ENCODE measurements at regions not wholly inside any gene's neighbourhood (a gene's known extent, or its start where the extent isn't known, plus 50 kb on each side); places are given as distances from the start of the nearest gene placed in this dataset.
A peak's percentile ranks its signal among the peaks of the same experiment; 100 is the strongest.

DNA sequence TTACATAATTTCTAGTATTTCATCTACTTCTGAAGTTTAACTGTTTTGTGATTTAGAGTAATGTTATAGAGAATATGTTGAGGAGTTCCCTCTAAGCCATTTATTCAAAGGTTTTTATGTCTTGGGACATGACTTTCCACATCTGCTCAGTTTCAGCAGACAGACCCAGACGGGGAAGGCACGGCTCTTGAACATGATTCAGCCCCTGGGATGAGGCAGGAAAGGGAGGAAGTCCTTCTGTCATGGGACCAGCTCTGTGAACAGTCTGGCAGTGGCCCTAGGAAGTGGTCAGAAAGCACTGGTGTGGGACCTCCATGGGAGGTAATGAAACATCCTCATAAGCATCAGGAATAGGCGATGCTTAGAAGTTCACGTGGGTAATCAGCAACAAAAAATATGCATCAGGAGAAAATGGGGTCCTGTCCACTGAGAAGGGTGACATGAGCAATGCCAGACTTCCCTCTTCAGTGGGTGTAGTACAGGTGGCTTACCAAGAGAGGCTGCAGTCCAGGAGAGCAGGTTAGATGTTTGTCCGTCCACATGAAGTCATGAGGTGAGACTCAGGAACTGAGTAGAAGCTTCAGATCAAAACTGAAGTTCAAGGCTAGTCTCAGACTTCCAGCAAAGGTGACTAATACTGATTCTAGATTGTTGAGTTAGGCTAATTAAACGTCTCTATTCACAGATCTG lies 248.5 kb downstream of the IPO8 start:
- Histone ChIP-seq H3K4me2 (ENCODE audit: low read depth, low read length) (no peak overlapping the region), H2AK5ac (ENCODE audit: low read depth, low read length) (no peak overlapping the region), H3K9me3 (ENCODE audit: control insufficient read depth, insufficient read depth, low read length) (peaks cover 2% of the 10 kb centered on the region; the same call in 1 of the 2 replicates), H3K23ac (ENCODE audit: low read depth, low read length) (no peak overlapping the region), H3K56ac (ENCODE audit: extremely low read depth, insufficient read depth, low read length) (no peak overlapping the region), H3K27ac (ENCODE audit: insufficient read depth, low read length) (no peak overlapping the region), H3K4ac (ENCODE audit: low read depth, low read length) (no peak overlapping the region), H3K4me3 (ENCODE audit: insufficient read depth, low read depth, low read length) (no peak overlapping the region), H2AK9ac (replicated peaks; ENCODE audit: low read depth, low read length, poor library complexity) (peak overlapping the region; percentile 28), H2BK5ac (ENCODE audit: low read depth, low read length, poor library complexity, severe bottlenecking) (no peak overlapping the region), H4K8ac (ENCODE audit: low read depth in 2 of 2, low read length in 2 of 2) (no peak overlapping the region), H2AFZ (replicated peaks; ENCODE audit: low read length, poor library complexity) (no peak overlapping the region), H3K9me1 (ENCODE audit: insufficient read depth, low read length) (no peaks in the 10 kb centered on the region), H4K5ac (ENCODE audit: low read depth, low read length) (no peak overlapping the region), H2BK15ac (ENCODE audit: low read depth, low read length) (no peak overlapping the region), H4K20me1 (ENCODE audit: insufficient read depth, low read length) (no peaks in the 10 kb centered on the region), H3K18ac (ENCODE audit: low read depth, low read length) (no peak overlapping the region), H3K36me3 (ENCODE audit: control insufficient read depth, insufficient read depth, low read length) (no peaks in the 10 kb centered on the region), H3K4me1 (ENCODE audit: control insufficient read depth, insufficient read depth, low read length) (no peaks in the 10 kb centered on the region), H3K9ac (ENCODE audit: low read depth, low read length) (no peak overlapping the region), H3K27me3 (ENCODE audit: control insufficient read depth, insufficient read depth, low read length) (no peaks in the 10 kb centered on the region), H2BK20ac (ENCODE audit: low read depth, low read length) (no peak overlapping the region), H3K79me1 (ENCODE audit: low read depth in 1 of 2, low read length in 2 of 2) (no peaks in the 10 kb centered on the region), H3K14ac (replicated peaks; ENCODE audit: low read depth, low read length) (no peak overlapping the region), H4K91ac (ENCODE audit: insufficient read depth, low read depth, low read length) (no peak overlapping the region), H2BK120ac (ENCODE audit: low read depth, low read length) (no peak overlapping the region)
- dilution Hi-C loops (cut with HindIII; ENCODE audit: low sequenced_read_pairs, unreplicated experiment) (no loop called here), intact Hi-C loops (cut with micrococcal nuclease) (loop anchor here (10.0 kb wide), 1 partner anchor 932 kb away; no protein-coding TSS in a partner anchor), in situ Hi-C loops (cut with MboI; ENCODE audit: low sequenced_read_pairs) (no loop called here)
- POLR2A ChIA-PET (ENCODE audit: unreplicated experiment) = no interaction called here
- ATAC-seq (ENCODE audit: low read depth) (no peak), DNase-seq (no peak)
- BruUV-seq (replicated peaks) = no TSS peak
- TF ChIP-seq MAFK (IDR thresholded peaks at IDR 0.05; ENCODE audit: low read depth, low read length) (no peak), CEBPB (IDR thresholded peaks at IDR 0.05; ENCODE audit: low read depth, low read length) (no peak), MAZ (IDR thresholded peaks at IDR 0.05; ENCODE audit: borderline replicate concordance, low read depth, low read length) (no peak), RAD21 (IDR thresholded peaks at IDR 0.05; ENCODE audit: low read length) (no peak), MXI1 (IDR thresholded peaks at IDR 0.05; ENCODE audit: borderline replicate concordance, low read depth, low read length) (no peak), RCOR1 (IDR thresholded peaks at IDR 0.05; ENCODE audit: insufficient replicate concordance, low read length) (no peak), NFE2L2 (IDR thresholded peaks at IDR 0.05; ENCODE audit: low read depth, low read length) (no peak)
- TF ChIP-seq, protein P1, sequence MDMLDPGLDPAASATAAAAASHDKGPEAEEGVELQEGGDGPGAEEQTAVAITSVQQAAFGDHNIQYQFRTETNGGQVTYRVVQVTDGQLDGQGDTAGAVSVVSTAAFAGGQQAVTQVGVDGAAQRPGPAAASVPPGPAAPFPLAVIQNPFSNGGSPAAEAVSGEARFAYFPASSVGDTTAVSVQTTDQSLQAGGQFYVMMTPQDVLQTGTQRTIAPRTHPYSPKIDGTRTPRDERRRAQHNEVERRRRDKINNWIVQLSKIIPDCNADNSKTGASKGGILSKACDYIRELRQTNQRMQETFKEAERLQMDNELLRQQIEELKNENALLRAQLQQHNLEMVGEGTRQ (IDR thresholded peaks at IDR 0.05; ENCODE audit: low read depth, low read length) = no peak
- 69% methylated on average over 3 of the region's 6 CpGs; no CpG with 5 or more reads in 1 of the 2 experiments for WGBS, 2 experiments (ENCODE audit: extremely low coverage in 2 of 2, insufficient read length in 1 of 2)
- CTCF ChIA-PET = no interaction called here
